NCI-H774 (cell line): ENCODE measurements at regions not wholly inside any gene's neighbourhood (a gene's known extent, or its start where the extent isn't known, plus 50 kb on each side); places are given as distances from the start of the nearest gene placed in this dataset.
"Not testable (repeated sequence)": the region's sequence is repeated elsewhere in the genome, so short reads cannot be mapped to it uniquely, and the experiment has no call there.

Source experiments
- DNase-seq: peaks from one replicate; lab custom pipeline; 2025; lab: John Stamatoyannopoulos, UW

- DNase-seq = no peak
Observed at GRCh38 chr17:71482625-71483024, 638.2 kb upstream of the SOX9 start.

- no peak for DNase-seq
Observed at GRCh38 chr17:71484546-71484945, 636.3 kb upstream of the SOX9 start.

GRCh38 chr17:71485426-71485825 lies 635.4 kb upstream of the SOX9 start:
- DNase-seq = no peak

- no peak for DNase-seq
Observed at GRCh38 chr17:71486261-71486660, 634.6 kb upstream of the SOX9 start.

- no peak for DNase-seq
Observed at GRCh38 chr17:71488851-71489250, 632.0 kb upstream of the SOX9 start.

- no peak for DNase-seq
Observed at GRCh38 chr17:71494062-71494855, 626.6 kb upstream of the SOX9 start.

GRCh38 chr17:71495420-71495819 lies 625.4 kb upstream of the SOX9 start:
- no peak for DNase-seq

GRCh38 chr17:71496552-71496951 lies 624.3 kb upstream of the SOX9 start:
- no peak for DNase-seq

GRCh38 chr17:71500761-71501555 lies 619.9 kb upstream of the SOX9 start:
- DNase-seq = no peak

GRCh38 chr17:71501711-71502110 lies 619.1 kb upstream of the SOX9 start:
- no peak for DNase-seq

- no peak for DNase-seq
Observed at GRCh38 chr17:71502443-71502842, 618.4 kb upstream of the SOX9 start.

- DNase-seq = no peak
Observed at GRCh38 chr17:71503710-71504465, 616.9 kb upstream of the SOX9 start.

- DNase-seq = no peak
Observed at GRCh38 chr17:71505200-71505599, 615.6 kb upstream of the SOX9 start.

GRCh38 chr17:71505981-71506380 lies 614.8 kb upstream of the SOX9 start:
- no peak for DNase-seq

- no peak for DNase-seq
Observed at GRCh38 chr17:71511266-71511995, 609.4 kb upstream of the SOX9 start.

- not testable (repeated sequence) for DNase-seq
Observed at GRCh38 chr17:71513725-71514124, 607.1 kb upstream of the SOX9 start.

- no peak for DNase-seq
Observed at GRCh38 chr17:71516149-71516548, 604.7 kb upstream of the SOX9 start.

- DNase-seq = no peak
Observed at GRCh38 chr17:71519285-71519684, 601.5 kb upstream of the SOX9 start.

- no peak for DNase-seq
Observed at GRCh38 chr17:71521724-71522123, 599.1 kb upstream of the SOX9 start.

GRCh38 chr17:71522383-71522782 lies 598.4 kb upstream of the SOX9 start:
- DNase-seq = no peak

GRCh38 chr17:71527311-71527710 lies 593.5 kb upstream of the SOX9 start:
- no peak for DNase-seq

GRCh38 chr17:71528210-71528609 lies 592.6 kb upstream of the SOX9 start:
- no peak for DNase-seq
